Stimulated activated naive CD8-positive, alpha-beta T cell treated with anti-CD3 and anti-CD28 coated beads, Interleukin-15, amount 100 ng/mL, for 72 hours (primary cell): ENCODE measurements at regions not wholly inside any gene's neighbourhood (a gene's known extent, or its start where the extent isn't known, plus 50 kb on each side); places are given as distances from the start of the nearest gene placed in this dataset.

ENCODE experiments used
- ATAC-seq: fragments of 150-1000 bp; cut with Tn5 transposase; 2 replicates; pipeline ENCODE4 v1.10.0; 2021; ENCODE audit warnings: mild to moderate bottlenecking, moderate library complexity
- DNase-seq, 2 donors: peaks; one replicate each; pipeline ENCODE4 v3.0.0; 2021 to 2022
- H3K27ac Mint-ChIP-seq, 2 donors: one replicate each; pipeline ENCODE4 v1.8.0; 2022; ENCODE audit warnings: mild to moderate bottlenecking in 2 of 2, mixed read lengths in 2 of 2, moderate library complexity in 2 of 2
- H3K27me3 Mint-ChIP-seq: one replicate; pipeline ENCODE4 v1.8.0; 2022; ENCODE audit warnings: mixed read lengths
- H3K4me1 Mint-ChIP-seq: one replicate; pipeline ENCODE4 v1.8.0; 2022; ENCODE audit warnings: mild to moderate bottlenecking, mixed read lengths
- H3K4me3 Mint-ChIP-seq, 2 donors: one replicate each; pipeline ENCODE4 v1.8.0; 2022; ENCODE audit warnings: mild to moderate bottlenecking in 2 of 2, mixed read lengths in 2 of 2, moderate library complexity in 1 of 2
- H3K9me3 Mint-ChIP-seq, 2 donors: one replicate each; pipeline ENCODE4 v1.8.0; 2022; ENCODE audit warnings: mixed read lengths in 2 of 2

- Mint-ChIP-seq H3K4me1 (no peaks in the 10 kb centered on the region), H3K27me3 (no peaks in the 10 kb centered on the region), H3K27ac (no peak overlapping the region), H3K9me3 (peaks cover 18 to 23% of the 10 kb centered on the region in 2 donors), H3K4me3 (no peak overlapping the region)
- ATAC-seq, result no peak
- no peak for DNase-seq
Measured at GRCh38 chr11:21911061-21911460, 281.8 kb upstream of the ANO5 start.

DNA sequence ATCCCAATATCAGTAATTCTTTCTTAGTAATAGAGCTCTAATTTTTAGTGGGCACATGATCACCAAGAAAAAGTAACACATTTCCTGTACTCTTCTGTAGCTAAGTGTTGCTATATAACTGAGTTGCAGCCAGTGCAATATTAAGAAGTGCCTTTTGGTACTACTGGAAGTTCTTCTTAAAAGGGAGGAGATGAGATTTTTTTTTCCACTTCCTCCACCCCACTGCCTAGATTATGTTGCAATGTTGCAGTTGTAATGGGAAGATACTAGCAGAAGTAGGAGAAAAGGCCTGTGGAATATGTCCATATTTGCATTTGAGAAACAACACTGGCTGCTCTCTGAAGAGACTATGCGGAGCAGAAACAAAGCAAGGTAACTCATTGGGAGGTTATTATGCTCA is 280.6 kb upstream of the ANO5 start:
- no peak for DNase-seq
- no peaks in the 10 kb centered on the region for H3K27me3 Mint-ChIP-seq
- no peak for ATAC-seq

DNA sequence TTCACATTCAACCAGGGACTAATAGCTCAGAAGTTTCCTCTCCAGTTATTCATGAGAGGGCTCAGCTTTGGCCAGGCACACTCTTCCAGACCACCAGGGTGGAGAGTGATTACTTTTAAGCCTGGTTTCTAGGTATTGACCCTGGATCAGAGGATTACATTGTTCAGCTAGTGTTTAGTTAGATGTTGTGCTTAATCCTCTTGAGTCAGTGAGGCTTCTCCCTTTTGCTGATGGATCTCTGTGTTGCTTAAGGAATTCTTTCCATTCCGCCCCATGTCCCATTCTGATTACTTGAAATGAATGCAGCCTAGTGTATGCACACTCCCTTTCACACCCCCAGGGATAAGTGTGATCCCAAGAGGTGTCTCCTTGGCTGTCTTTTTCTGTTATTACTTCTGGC is 271.7 kb upstream of the ANO5 start:
- no peak overlapping the region for H3K27ac Mint-ChIP-seq
- ATAC-seq, result no peak
- peaks cover under 1 to 2% of the 10 kb centered on the region in 2 donors for H3K9me3 Mint-ChIP-seq

More for the DNA sequence above, 280.6 kb upstream of the ANO5 start:
- Mint-ChIP-seq H3K4me3 (no peak overlapping the region), H3K4me1 (no peaks in the 10 kb centered on the region), H3K27ac (no peak overlapping the region), H3K9me3 (peaks cover 19 to 26% of the 10 kb centered on the region in 2 donors)

GRCh38 chr11:21924262-21924661 is 268.6 kb upstream of the ANO5 start:
- H3K4me1 Mint-ChIP-seq, result no peaks in the 10 kb centered on the region
- H3K4me3 Mint-ChIP-seq, result no peak overlapping the region
- H3K27me3 Mint-ChIP-seq, result no peaks in the 10 kb centered on the region
- no peak for DNase-seq
- H3K27ac Mint-ChIP-seq, result no peak overlapping the region
- no peak for ATAC-seq
- no peaks in the 10 kb centered on the region for H3K9me3 Mint-ChIP-seq

More for the DNA sequence above, 271.7 kb upstream of the ANO5 start:
- Mint-ChIP-seq H3K27me3 (no peaks in the 10 kb centered on the region), H3K4me1 (no peaks in the 10 kb centered on the region), H3K4me3 (no peak overlapping the region)
- no peak for DNase-seq

DNA sequence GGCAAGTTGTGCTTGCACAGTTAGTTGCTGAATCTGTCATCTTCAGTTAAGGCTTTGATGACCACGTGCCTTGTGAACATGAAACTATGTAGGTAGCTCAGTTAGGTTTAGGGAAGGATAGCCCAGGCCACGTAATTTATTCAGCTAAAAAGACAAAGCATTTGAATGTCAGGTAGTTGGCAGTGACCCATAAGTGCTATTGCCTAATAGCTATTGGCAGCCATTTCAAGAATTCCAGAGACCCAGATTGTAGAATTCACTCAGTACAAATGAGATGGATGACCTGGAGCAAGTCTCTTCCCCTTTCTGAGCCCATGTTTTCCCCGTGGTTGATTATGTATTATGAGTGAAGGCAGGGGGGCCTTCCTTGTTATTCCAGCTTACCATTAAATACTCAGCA is 265.3 kb upstream of the ANO5 start:
- Mint-ChIP-seq H3K4me3 (no peak overlapping the region), H3K4me1 (no peaks in the 10 kb centered on the region), H3K9me3 (no peaks in the 10 kb centered on the region), H3K27ac (no peak overlapping the region), H3K27me3 (no peaks in the 10 kb centered on the region)
- DNase-seq, result no peak
- ATAC-seq, result no peak

DNA sequence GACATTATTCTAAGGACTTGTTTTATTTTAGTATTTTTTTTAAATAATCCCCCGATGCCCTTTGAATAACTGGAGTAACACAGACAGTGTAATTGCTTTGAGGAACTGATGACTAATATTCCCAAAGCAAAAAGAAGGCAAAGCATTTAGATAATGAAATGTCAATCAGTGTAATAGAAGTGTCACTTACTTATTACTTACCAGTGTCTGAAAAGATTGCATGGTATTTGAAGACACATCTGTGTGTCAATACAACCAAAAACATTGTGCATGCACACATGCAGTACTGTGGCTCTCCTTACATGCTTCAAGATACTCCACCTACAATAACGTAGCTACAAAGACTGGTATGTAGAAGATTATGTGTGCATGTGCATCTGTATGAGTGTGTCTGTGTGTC is 264.0 kb upstream of the ANO5 start:
- no peaks in the 10 kb centered on the region for H3K27me3 Mint-ChIP-seq
- H3K9me3 Mint-ChIP-seq, result no peaks in the 10 kb centered on the region
- ATAC-seq (no peak), DNase-seq (no peak)
- no peak overlapping the region for H3K27ac Mint-ChIP-seq
- no peaks in the 10 kb centered on the region for H3K4me1 Mint-ChIP-seq
- no peak overlapping the region for H3K4me3 Mint-ChIP-seq

GRCh38 chr11:21930408-21930807 is 262.5 kb upstream of the ANO5 start:
- DNase-seq (no peak), ATAC-seq (no peak)
- Mint-ChIP-seq H3K27me3 (no peaks in the 10 kb centered on the region), H3K27ac (no peak overlapping the region), H3K4me1 (no peaks in the 10 kb centered on the region), H3K4me3 (no peak overlapping the region), H3K9me3 (no peaks in the 10 kb centered on the region)

GRCh38 chr11:21931436-21932101 is 261.3 kb upstream of the ANO5 start:
- Mint-ChIP-seq H3K4me3 (no peak overlapping the region), H3K27me3 (no peaks in the 10 kb centered on the region), H3K27ac (no peak overlapping the region), H3K9me3 (no peaks in the 10 kb centered on the region), H3K4me1 (no peaks in the 10 kb centered on the region)
- no peak for ATAC-seq
- DNase-seq, result no peak

DNA sequence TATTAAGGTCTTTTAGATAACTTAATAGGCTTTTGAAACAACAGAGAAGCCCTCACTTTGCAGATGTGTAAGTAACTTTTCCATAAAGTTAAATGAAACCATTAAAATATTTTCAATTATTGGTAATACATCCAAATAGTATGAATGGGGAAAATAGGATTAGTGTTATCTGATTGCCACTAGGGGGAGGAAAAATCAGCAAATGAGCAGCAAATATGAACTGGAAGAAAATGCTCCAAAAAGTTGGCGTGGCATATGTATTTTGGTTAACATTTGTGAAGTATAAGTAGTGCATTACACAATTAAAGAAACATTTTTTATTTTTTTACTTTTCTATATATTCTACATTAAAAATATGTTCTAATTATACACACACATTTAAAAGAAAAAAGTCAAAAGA is 259.8 kb upstream of the ANO5 start:
- H3K27ac Mint-ChIP-seq, result no peak overlapping the region
- H3K4me1 Mint-ChIP-seq, result no peaks in the 10 kb centered on the region
- no peak for DNase-seq
- ATAC-seq, result no peak
- H3K27me3 Mint-ChIP-seq, result no peaks in the 10 kb centered on the region
- no peaks in the 10 kb centered on the region for H3K9me3 Mint-ChIP-seq
- no peak overlapping the region for H3K4me3 Mint-ChIP-seq

GRCh38 chr11:21944577-21944976 is 248.3 kb upstream of the ANO5 start:
- Mint-ChIP-seq H3K9me3 (peaks cover 0 to 10% of the 10 kb centered on the region in 2 donors), H3K4me1 (no peaks in the 10 kb centered on the region), H3K4me3 (no peak overlapping the region), H3K27me3 (no peaks in the 10 kb centered on the region), H3K27ac (no peak overlapping the region)
- no peak for DNase-seq
- no peak for ATAC-seq

DNA sequence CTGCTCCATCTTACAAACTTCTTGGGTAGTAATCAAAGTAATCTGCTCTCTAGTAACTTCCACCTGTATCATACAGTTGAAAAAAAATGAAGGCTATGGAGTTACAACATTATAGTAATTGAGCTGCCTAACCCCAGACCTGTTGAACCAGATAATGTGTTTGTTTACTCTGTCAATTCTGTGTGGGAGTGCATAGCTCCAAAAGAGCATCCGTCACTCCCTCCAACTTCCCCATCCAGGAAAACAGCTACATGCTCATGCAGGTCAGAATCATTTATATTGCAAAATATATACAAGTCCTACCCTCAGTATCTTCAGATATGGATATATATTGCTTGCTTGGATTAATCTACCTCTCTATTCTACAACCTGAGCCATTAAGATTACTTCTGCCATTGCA is 244.0 kb upstream of the ANO5 start:
- Mint-ChIP-seq H3K4me3 (no peak overlapping the region), H3K27me3 (no peaks in the 10 kb centered on the region), H3K4me1 (no peaks in the 10 kb centered on the region), H3K9me3 (peaks cover 7 to 13% of the 10 kb centered on the region in 2 donors), H3K27ac (no peak overlapping the region)
- no peak for DNase-seq
- no peak for ATAC-seq

DNA sequence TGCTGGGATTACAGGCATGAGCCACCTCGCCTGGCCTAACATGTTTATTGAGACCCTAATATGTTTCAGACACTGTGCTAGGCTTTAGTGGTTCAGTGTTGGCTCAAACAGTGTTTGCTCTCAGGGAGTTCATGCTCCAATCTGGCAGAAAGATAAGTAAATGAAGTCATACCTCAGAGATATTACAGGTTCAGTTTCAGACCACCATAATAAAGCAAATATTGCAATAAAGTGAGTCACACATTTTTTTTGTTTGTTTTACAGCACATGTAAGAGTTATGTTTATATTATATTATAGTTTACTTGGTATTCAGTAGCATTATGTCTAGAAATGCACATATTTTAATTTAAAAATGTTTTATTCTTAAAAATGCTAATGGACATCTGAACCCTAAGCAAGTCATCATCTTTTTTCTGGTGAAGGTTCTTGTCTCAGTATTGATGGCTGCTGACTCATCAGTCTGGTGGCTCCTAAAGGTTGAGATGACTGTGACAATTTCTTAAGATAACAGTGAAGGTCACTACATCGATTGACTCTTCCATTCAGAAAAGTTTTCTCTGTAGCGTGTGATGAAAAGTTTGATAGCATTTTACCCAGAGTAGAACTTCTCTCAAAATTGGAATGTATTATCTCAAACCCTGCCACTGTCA is 243.0 kb upstream of the ANO5 start:
- no peak for DNase-seq
- Mint-ChIP-seq H3K27ac (no peak overlapping the region), H3K4me1 (no peaks in the 10 kb centered on the region), H3K27me3 (no peaks in the 10 kb centered on the region), H3K9me3 (peaks cover 12 to 20% of the 10 kb centered on the region in 2 donors), H3K4me3 (no peak overlapping the region)
- no peak for ATAC-seq

- no peak overlapping the region for H3K4me3 Mint-ChIP-seq
- H3K27me3 Mint-ChIP-seq, result no peaks in the 10 kb centered on the region
- no peak overlapping the region for H3K27ac Mint-ChIP-seq
- peaks cover 12 to 18% of the 10 kb centered on the region in 2 donors for H3K9me3 Mint-ChIP-seq
- DNase-seq (no peak), ATAC-seq (no peak)
- no peaks in the 10 kb centered on the region for H3K4me1 Mint-ChIP-seq
Measured at GRCh38 chr11:21963013-21963412, 229.9 kb upstream of the ANO5 start.

- Mint-ChIP-seq H3K27me3 (no peaks in the 10 kb centered on the region), H3K4me1 (no peaks in the 10 kb centered on the region), H3K4me3 (no peak overlapping the region), H3K9me3 (peaks cover 5 to 10% of the 10 kb centered on the region in 2 donors), H3K27ac (no peak overlapping the region)
- DNase-seq (no peak), ATAC-seq (no peak)
Measured at GRCh38 chr11:21965221-21965620, 227.7 kb upstream of the ANO5 start.

DNA sequence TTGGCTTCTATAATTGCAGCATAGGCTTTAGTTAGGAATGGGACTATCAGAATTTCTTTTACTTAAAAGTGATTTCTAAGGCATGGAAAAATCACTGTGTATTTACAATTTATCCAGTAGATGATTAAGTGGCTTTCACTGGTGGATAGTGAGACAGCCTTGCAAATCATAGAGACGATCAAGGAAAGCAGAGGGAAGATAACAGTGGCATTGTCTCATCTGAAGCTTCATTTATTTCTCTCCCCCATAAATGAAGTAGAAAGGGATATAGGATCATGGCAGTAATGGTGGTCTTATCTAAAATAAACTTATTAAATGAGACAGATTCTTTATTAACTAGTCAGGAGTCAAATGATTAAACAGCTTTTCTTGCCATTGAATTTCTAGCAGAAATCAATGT is 224.2 kb upstream of the ANO5 start:
- H3K27me3 Mint-ChIP-seq, result no peaks in the 10 kb centered on the region
- H3K27ac Mint-ChIP-seq, result no peak overlapping the region
- no peak overlapping the region for H3K4me3 Mint-ChIP-seq
- no peaks in the 10 kb centered on the region for H3K4me1 Mint-ChIP-seq
- H3K9me3 Mint-ChIP-seq, result peaks cover 4 to 22% of the 10 kb centered on the region in 2 donors
- no peak for DNase-seq
- no peak for ATAC-seq

DNA sequence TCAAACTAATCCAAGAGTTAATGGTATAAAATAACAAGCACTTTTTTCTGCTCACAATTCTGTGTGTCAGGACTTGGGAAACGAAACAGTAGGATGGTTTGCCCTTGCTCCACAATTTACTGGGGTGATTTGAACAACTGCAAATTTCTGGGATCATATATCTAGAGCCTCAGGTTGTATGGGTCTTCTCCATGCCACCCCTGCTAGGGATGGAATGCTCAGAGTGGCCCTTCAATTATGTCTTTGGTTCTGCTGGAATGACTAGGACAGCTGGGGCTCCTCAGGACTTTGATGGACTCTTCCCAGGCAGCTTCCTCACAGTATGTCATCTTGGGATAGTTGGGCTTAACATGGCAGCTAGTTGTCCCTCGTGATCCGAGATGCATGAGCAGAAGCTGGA is 223.0 kb upstream of the ANO5 start:
- H3K27ac Mint-ChIP-seq, result no peak overlapping the region
- no peak overlapping the region for H3K4me3 Mint-ChIP-seq

DNA sequence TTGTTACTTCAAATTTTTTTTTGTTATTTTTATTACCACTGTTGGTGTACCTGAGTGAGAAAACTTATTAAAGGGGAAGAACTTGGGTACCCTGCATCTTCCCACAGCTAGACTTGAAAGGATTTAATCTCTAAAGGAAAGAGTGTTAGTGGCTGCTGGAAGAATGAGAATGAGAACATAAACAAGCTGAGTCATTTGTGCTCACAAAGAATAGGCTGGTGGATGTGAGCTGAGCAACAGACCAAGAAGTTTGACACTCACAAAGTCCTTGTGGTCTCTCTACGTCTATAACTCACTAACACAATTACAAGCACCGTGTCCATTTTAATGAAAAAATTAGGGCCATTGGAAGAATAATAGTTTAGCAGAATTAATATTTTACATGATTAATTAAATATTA is 217.6 kb upstream of the ANO5 start:
- DNase-seq, result no peak
- H3K27ac Mint-ChIP-seq, result no peak overlapping the region
- no peaks in the 10 kb centered on the region for H3K27me3 Mint-ChIP-seq
- peaks cover 0 to 17% of the 10 kb centered on the region in 2 donors for H3K9me3 Mint-ChIP-seq
- no peaks in the 10 kb centered on the region for H3K4me1 Mint-ChIP-seq
- ATAC-seq, result no peak
- H3K4me3 Mint-ChIP-seq, result no peak overlapping the region

More for the DNA sequence above, 223.0 kb upstream of the ANO5 start:
- H3K4me1 Mint-ChIP-seq, result no peaks in the 10 kb centered on the region
- H3K9me3 Mint-ChIP-seq, result peaks cover 0 to 25% of the 10 kb centered on the region in 2 donors
- no peaks in the 10 kb centered on the region for H3K27me3 Mint-ChIP-seq
- ATAC-seq, result no peak
- no peak for DNase-seq
